Aorta (tissue), 5 donors: ENCODE measurements at regions not wholly inside any gene's neighbourhood (a gene's known extent, or its start where the extent isn't known, plus 50 kb on each side); places are given as distances from the start of the nearest gene placed in this dataset.

Experiments used
- ATAC-seq: fragments of 200-7000 bp; cut with Tn5 transposase; one replicate; pipeline ENCODE4 v1.9.1; 2022; ENCODE audit warnings: moderate library complexity; ENCODE audit not compliant: low FRiP score
- DNase-seq, 2 donors: peaks; one replicate each; pipeline ENCODE4 v3.0.0-alpha.2; 2020
- H3K27ac ChIP-seq, 2 donors: one replicate each; pipeline ENCODE4 v1.5.1; 2013; ENCODE audit warnings: low read length in 2 of 2, mild to moderate bottlenecking in 2 of 2, moderate library complexity in 2 of 2, control low read depth in 1 of 2, inconsistent platforms in 1 of 2, low read depth in 1 of 2
- H3K27me3 ChIP-seq, 2 donors: one replicate each; pipeline ENCODE4 v1.6.1; 2013; ENCODE audit warnings: control low read depth in 1 of 2, low read length in 1 of 2, mild to moderate bottlenecking in 1 of 2, moderate library complexity in 1 of 2; ENCODE audit not compliant: insufficient read depth in 2 of 2, control insufficient read depth in 1 of 2
- H3K36me3 ChIP-seq, 2 donors: one replicate each; pipeline ENCODE4 v1.6.1; 2013; ENCODE audit warnings: control low read depth in 1 of 2, low read length in 1 of 2, mild to moderate bottlenecking in 1 of 2; ENCODE audit not compliant: insufficient read depth in 2 of 2, control insufficient read depth in 1 of 2
- H3K4me1 ChIP-seq, 2 donors: one replicate each; pipeline ENCODE4 v1.6.1; 2013; ENCODE audit warnings: low read length in 2 of 2, control low read depth in 1 of 2, mild to moderate bottlenecking in 1 of 2, moderate library complexity in 1 of 2; ENCODE audit not compliant: insufficient read depth in 2 of 2, control insufficient read depth in 1 of 2
- H3K4me3 ChIP-seq, 2 donors: one replicate each; pipeline ENCODE4 v1.5.1; 2013; ENCODE audit warnings: low read length in 2 of 2, control low read depth in 1 of 2, mild to moderate bottlenecking in 1 of 2
- H3K9me3 ChIP-seq: one replicate; pipeline ENCODE4 v1.6.1; 2013; ENCODE audit warnings: mild to moderate bottlenecking, low read length; ENCODE audit not compliant: control insufficient read depth
- WGBS, 2 donors: extraction: QIAGEN DNeasy Blood & Tissue Kit; methylation state at CpG; one replicate each; pipeline ENCODE4 v1.1.7; 2013; 5-methylcytosine and 5-hydroxymethylcytosine counted together
- intact Hi-C, 2 donors: fragments of 100-400 bp; cut with DNase I; formaldehyde crosslinking; loops; one replicate each; pipeline versions ENCODE4 v1.14.2 to v1.15.0; 2022
- donor health status: healthy with polysubstance abuse.
- donor health status: Bipolar disorder and iron deficiency.
- donor health status: DM: no; HTN: no; CAD: no.
- donor health status: DM: no; HTN: no; CAD: no.
- donor health status: DM: yes; HTN: yes; CAD: no.

DNA sequence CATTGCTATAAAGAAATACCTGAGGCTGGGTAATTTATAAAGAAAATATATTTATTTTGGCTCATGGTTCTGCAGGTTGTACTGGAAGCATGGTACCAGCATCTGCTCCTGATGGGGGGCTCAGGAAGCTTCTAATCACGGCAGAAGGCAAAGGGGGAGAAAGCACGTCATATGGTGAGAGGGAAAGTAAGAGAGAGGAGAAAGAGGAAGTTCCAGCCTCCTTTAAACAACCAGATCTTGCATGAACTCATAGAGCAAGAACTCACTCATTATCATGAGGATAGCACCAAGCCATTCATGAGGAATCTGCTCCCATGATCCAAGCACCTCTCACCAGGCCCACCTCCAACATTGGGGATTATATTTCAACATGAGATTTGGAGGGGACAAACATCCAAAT lies 125.0 kb upstream of the GRPR start:
- 65 to 68% methylated on average over 2 of the region's 2 CpGs for WGBS, 2 donors
- DNase-seq, result no peak
- no peaks in the 10 kb centered on the region for H3K36me3 ChIP-seq
- intact Hi-C loops, result no loop called here
- no peak for ATAC-seq
- H3K9me3 ChIP-seq, result no peaks in the 10 kb centered on the region
- H3K27ac ChIP-seq, result no peak overlapping the region
- no peaks in the 10 kb centered on the region for H3K4me1 ChIP-seq
- no peaks in the 10 kb centered on the region for H3K27me3 ChIP-seq
- H3K4me3 ChIP-seq, result no peak overlapping the region

DNA sequence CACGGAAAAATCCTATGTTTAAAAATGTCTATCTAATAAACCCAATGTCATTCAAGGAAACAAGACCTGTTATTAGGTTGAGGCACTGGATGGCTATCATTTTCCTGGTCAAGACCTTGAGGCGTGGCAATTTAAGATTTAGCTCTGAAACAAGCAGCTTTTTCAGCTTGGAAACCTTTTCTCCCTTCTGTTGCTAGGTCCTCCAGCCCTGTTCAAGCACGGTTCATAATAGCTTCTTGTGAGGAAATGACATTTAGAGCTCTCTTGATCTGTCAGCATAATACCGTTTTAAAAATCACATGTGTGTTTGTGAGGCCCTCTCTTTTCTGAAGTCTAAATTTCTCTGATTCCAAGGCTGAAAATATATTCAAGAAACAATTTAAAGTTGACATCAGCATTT lies 133.6 kb upstream of the GRPR start:
- H3K9me3 ChIP-seq, result no peaks in the 10 kb centered on the region
- no peaks in the 10 kb centered on the region for H3K36me3 ChIP-seq
- H3K4me3 ChIP-seq, result no peak overlapping the region
- WGBS, 2 donors, result 74 to 78% methylated on average over 4 of the region's 4 CpGs
- no peak overlapping the region for H3K27ac ChIP-seq
- ATAC-seq (no peak), DNase-seq (no peak)
- no peaks in the 10 kb centered on the region for H3K4me1 ChIP-seq
- no peaks in the 10 kb centered on the region for H3K27me3 ChIP-seq
- intact Hi-C loops, result no loop called here

DNA sequence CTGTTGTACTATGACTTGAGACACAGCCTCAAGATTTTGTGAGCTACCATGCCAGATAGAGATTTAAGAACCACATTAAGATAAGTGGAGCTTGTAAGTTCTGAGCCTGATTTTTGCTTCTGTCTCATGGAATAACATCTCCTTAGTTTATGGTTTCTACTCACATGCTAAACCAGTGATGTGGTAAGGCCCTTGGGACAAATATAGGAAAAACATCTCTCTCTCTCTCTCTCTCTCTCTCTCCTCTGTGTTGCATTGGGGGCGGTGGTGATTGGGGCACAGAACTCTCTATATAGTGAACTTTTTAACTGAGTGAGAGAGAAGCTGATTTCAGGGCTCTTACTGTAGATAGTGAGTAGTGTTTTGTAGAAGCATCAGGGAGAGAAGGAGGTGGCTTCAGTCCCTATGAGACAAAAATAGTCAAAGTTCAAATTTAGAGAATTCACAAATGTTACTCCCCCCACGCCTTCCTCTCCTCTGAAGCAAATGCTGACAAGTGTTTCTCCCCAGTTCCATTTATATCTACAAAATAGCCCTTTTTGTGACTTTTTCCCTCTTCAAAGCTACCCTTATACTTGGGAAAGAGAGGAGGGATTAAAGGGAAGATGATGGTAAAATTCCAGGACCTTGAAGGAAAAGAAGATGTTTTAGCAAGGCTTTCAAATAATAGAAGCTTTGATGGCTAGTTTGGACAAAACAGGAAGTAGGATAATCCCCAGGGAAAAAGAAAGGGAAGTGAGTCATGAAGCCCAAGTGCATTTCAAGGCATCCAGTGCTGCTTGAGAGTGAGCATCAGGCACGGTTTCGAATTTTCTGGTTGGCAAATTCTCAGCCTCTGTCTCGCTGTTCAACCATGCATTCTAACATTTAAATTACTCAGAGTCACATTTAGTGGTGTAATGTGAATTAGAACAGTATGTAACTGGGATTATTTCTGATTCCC lies 134.3 kb upstream of the AP1S2 start:
- H3K4me1 ChIP-seq, result no peaks in the 10 kb centered on the region
- intact Hi-C loops, result no loop called here
- no peak overlapping the region for H3K4me3 ChIP-seq
- no peaks in the 10 kb centered on the region for H3K27me3 ChIP-seq
- H3K9me3 ChIP-seq, result no peaks in the 10 kb centered on the region
- 34 to 53% methylated on average over 5 of the region's 5 CpGs for WGBS, 2 donors
- H3K27ac ChIP-seq, result no peak overlapping the region
- no peak for ATAC-seq
- no peaks in the 10 kb centered on the region for H3K36me3 ChIP-seq
- DNase-seq, result no peak

DNA sequence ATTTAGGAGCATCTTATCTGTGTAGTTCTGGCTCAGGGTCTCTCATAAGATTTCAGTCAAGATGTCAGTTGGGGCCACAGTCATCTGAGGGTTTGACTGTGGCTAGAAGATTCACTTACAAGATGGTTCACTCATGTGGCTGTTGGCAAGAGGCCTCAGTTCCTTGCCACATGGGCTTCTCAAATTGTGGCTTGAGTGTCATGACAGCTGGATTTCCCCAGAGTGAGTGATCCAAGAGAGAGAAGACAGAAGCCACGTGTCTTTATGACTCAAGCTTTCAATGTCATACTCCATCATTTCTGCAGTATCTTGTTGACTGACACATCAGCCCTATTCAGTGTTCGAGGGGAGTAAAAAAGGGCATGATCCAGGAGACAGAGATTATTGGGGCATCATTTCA lies 131.3 kb upstream of the AP1S2 start:
- intact Hi-C loops, result no loop called here
- Histone ChIP-seq H3K36me3 (no peaks in the 10 kb centered on the region), H3K4me1 (no peaks in the 10 kb centered on the region), H3K9me3 (no peaks in the 10 kb centered on the region), H3K4me3 (no peak overlapping the region), H3K27ac (no peak overlapping the region), H3K27me3 (no peaks in the 10 kb centered on the region)
- ATAC-seq (no peak), DNase-seq (no peak)
- 54 to 70% methylated on average over 2 of the region's 2 CpGs for WGBS, 2 donors

DNA sequence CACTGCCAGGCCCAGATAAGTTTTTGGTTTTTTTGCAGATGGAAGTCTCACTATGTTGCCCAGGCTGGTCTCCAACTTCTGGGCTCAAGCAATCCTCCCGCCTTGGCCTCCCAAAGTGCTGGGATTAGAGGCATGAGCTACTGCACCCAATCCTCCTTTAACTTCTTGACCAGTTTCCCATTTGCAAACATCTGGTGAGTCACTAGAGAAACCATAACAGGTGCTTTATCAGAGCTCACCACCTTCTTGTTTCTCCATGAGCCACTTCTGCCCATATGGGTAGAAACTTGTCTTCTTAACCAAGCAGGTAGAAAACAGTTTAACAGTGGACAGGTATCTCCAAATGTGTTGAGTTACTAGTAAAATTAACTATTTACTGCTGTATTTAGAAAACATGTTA lies 128.4 kb upstream of the AP1S2 start:
- Histone ChIP-seq H3K4me1 (no peaks in the 10 kb centered on the region), H3K4me3 (no peak overlapping the region), H3K27ac (no peak overlapping the region), H3K27me3 (no peaks in the 10 kb centered on the region), H3K36me3 (no peaks in the 10 kb centered on the region), H3K9me3 (no peaks in the 10 kb centered on the region)
- intact Hi-C loops, result no loop called here
- ATAC-seq (no peak), DNase-seq (no peak)
- 90 to 97% methylated on average over 1 of the region's 1 CpG for WGBS, 2 donors

GRCh38 chrX:15977644-15978043 lies 123.0 kb upstream of the AP1S2 start:
- H3K27me3 ChIP-seq, result no peaks in the 10 kb centered on the region
- DNase-seq (no peak), ATAC-seq (no peak)
- H3K4me3 ChIP-seq, result no peak overlapping the region
- H3K27ac ChIP-seq, result no peak overlapping the region
- intact Hi-C loops, result no loop called here
- 55 to 60% methylated on average over 3 of the region's 3 CpGs for WGBS, 2 donors
- H3K4me1 ChIP-seq, result no peaks in the 10 kb centered on the region
- H3K36me3 ChIP-seq, result no peaks in the 10 kb centered on the region
- H3K9me3 ChIP-seq, result no peaks in the 10 kb centered on the region

GRCh38 chrX:15976396-15976795 lies 121.8 kb upstream of the AP1S2 start:
- intact Hi-C loops, result no loop called here
- H3K27me3 ChIP-seq, result no peaks in the 10 kb centered on the region
- H3K4me3 ChIP-seq, result no peak overlapping the region
- no peaks in the 10 kb centered on the region for H3K4me1 ChIP-seq
- WGBS, 2 donors, result 68 to 93% methylated on average over 1 of the region's 1 CpG
- H3K27ac ChIP-seq, result no peak overlapping the region
- DNase-seq, result no peak
- no peak for ATAC-seq
- no peaks in the 10 kb centered on the region for H3K36me3 ChIP-seq
- no peaks in the 10 kb centered on the region for H3K9me3 ChIP-seq

- peak; percentile 26 for ATAC-seq
- no peak overlapping the region for H3K4me3 ChIP-seq
- H3K36me3 ChIP-seq, result no peaks in the 10 kb centered on the region
- peak in 1 of 2 donors; percentile 46 for DNase-seq
- no peaks in the 10 kb centered on the region for H3K27me3 ChIP-seq
- 5 to 22% methylated on average over 3 of the region's 3 CpGs for WGBS, 2 donors
- intact Hi-C loops, result no loop called here
- H3K27ac ChIP-seq, result no peak overlapping the region
- no peaks in the 10 kb centered on the region for H3K4me1 ChIP-seq
- H3K9me3 ChIP-seq, result no peaks in the 10 kb centered on the region
Observed at GRCh38 chrX:15973946-15974345, 119.3 kb upstream of the AP1S2 start.

DNA sequence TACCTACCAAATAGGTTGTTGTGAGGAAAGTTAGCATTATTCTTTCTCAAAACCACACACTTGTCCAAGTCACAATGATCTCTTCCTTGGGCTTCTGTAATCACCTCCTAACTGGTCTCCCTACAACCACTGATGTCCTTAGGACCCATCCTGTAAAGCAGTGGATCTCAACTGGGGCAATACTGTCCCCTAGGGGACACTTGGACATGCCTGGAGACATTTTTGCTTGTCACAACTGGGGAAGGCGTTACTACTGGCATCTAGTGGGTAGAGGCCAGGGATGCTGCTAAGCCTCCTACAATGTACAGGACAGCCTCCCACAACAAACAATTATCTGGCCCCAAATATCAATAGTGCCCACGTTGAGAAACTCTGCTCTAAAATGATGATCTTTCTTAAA lies 118.7 kb upstream of the AP1S2 start:
- intact Hi-C loops, result no loop called here
- Histone ChIP-seq H3K4me1 (no peaks in the 10 kb centered on the region), H3K27ac (no peak overlapping the region), H3K27me3 (no peaks in the 10 kb centered on the region), H3K36me3 (no peaks in the 10 kb centered on the region), H3K4me3 (no peak overlapping the region), H3K9me3 (no peaks in the 10 kb centered on the region)
- 55 to 64% methylated on average over 2 of the region's 2 CpGs for WGBS, 2 donors
- ATAC-seq (no peak), DNase-seq (no peak)
